ENCODE measurements at regions not wholly inside any gene's neighbourhood (a gene's known extent, or its start where the extent isn't known, plus 50 kb on each side); places are given as distances from the start of the nearest gene placed in this dataset.

DNA sequence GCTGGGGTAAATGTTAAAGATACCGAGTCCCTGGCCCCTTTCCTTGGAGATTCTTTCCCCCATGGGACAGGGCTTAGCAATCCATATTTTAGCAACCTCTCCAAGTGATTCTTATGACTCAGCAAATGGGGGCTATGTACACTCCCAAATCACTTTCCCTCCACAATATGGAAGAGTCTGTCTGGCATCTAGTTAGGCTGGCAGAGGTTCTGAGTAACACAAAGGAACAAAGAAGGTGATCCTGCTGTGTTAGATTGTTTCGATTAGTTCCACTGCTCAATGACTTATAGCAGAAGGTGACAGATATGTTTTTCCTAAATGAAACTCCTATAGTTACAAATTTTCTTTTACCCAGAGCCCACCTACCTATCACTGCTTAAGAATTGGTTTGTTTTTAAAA lies 154.0 kb upstream of the SYT13 start:
- TF ChIP-seq, protein P1, sequence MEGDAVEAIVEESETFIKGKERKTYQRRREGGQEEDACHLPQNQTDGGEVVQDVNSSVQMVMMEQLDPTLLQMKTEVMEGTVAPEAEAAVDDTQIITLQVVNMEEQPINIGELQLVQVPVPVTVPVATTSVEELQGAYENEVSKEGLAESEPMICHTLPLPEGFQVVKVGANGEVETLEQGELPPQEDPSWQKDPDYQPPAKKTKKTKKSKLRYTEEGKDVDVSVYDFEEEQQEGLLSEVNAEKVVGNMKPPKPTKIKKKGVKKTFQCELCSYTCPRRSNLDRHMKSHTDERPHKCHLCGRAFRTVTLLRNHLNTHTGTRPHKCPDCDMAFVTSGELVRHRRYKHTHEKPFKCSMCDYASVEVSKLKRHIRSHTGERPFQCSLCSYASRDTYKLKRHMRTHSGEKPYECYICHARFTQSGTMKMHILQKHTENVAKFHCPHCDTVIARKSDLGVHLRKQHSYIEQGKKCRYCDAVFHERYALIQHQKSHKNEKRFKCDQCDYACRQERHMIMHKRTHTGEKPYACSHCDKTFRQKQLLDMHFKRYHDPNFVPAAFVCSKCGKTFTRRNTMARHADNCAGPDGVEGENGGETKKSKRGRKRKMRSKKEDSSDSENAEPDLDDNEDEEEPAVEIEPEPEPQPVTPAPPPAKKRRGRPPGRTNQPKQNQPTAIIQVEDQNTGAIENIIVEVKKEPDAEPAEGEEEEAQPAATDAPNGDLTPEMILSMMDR (conservative IDR thresholded peaks at IDR 0.05; ENCODE audit: low read depth, low read length) = no peak
- no peak for DNase-seq (ENCODE audit: low read depth)

DNA sequence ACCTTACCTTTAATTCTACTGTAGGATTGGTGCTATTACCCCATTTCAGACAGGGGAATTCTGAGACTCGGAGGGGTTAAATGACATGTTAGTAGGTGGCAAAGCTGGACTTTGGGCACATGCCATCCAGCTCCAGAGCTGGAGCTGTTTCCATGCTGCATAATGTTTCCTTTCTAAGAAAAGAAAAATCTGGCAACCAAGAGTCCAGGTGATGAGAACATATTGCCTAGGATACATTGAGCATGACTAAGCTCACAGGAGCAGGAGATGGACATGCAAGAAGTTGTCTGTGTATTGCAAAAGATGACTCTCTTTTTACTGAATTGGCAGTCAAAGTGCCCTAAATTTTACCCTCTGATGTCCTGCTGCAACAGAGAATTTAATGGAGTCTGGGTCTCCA lies 150.8 kb upstream of the SYT13 start:
- no peak for DNase-seq (ENCODE audit: low read depth)
- TF ChIP-seq, protein P1 (conservative IDR thresholded peaks at IDR 0.05; ENCODE audit: low read depth, low read length) = no peak

More for the DNA sequence above, 154.0 kb upstream of the SYT13 start:
- no peak overlapping the region for H3K4me3 ChIP-seq (ENCODE audit: low read depth, low read length)

DNA sequence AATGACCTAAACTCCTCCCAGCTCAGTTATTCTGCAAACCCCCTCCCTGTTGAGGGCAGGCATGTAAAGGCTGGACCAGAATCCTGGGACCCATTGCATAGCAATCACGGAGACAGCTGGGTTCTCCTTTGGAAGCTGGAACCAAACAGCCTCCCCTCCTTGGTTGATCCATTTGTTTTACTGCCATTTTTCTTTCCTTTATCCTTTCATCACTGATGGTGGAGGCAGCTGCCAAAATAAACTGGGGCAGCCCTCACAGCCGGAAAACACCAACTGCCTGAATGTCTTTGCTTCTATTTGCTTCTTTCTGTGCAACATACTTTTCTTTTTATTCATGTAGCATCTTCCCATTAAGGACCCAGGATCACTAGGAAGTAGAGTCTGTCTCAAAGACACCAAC lies 150.0 kb upstream of the SYT13 start:
- DNase-seq (ENCODE audit: low read depth) = no peak
- no peak overlapping the region for H3K4me3 ChIP-seq (ENCODE audit: low read depth, low read length)
- TF ChIP-seq, protein P1 (conservative IDR thresholded peaks at IDR 0.05; ENCODE audit: low read depth, low read length) = no peak

More for the DNA sequence above, 150.8 kb upstream of the SYT13 start:
- H3K4me3 ChIP-seq (ENCODE audit: low read depth, low read length) = no peak overlapping the region

DNA sequence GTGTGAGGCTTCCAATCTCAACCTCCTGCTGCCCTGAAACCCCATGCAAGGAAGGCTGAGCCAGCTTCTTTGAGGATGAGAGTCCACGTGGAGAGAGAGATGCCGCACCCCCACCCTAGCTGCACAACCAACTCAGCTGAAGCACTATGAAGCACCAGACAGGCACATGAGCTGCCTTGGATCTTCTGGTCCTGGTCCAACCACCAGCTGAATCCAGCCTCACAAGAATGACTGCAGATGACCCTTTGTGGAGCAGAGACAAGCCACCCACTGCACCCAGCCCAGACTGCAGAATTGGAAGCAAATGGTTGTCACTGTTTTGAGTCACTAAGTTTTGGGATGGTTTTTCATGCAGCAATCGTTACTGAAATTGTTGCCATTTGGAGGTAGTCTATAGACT lies 149.6 kb upstream of the SYT13 start:
- H3K4me3 ChIP-seq (ENCODE audit: low read depth, low read length) = no peak overlapping the region
- DNase-seq (ENCODE audit: low read depth) = no peak
- TF ChIP-seq, protein P1 (conservative IDR thresholded peaks at IDR 0.05; ENCODE audit: low read depth, low read length) = no peak

DNA sequence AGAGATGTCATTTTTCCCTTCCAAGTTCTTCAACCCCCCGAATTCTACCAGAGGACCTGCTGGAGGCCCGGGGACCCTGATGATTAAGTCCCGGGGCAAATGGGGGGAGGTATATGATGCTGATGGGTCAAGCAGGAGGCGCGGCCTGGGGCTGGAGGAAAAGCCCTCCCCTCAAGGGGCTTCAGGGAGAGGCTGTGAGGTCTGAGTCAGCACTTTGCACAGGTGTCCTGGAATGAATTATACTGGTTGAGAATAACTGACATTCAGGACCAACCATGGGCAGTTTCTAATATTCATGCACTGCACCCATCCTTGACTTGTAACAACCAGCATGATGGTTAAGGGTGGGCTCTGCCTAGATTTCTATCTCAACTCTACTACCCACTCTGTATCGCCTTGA lies 146.8 kb upstream of the SYT13 start:
- no peak overlapping the region for H3K4me3 ChIP-seq (ENCODE audit: low read depth, low read length)
- TF ChIP-seq, protein P1 (conservative IDR thresholded peaks at IDR 0.05; ENCODE audit: low read depth, low read length) = no peak
- DNase-seq (ENCODE audit: low read depth) = no peak

DNA sequence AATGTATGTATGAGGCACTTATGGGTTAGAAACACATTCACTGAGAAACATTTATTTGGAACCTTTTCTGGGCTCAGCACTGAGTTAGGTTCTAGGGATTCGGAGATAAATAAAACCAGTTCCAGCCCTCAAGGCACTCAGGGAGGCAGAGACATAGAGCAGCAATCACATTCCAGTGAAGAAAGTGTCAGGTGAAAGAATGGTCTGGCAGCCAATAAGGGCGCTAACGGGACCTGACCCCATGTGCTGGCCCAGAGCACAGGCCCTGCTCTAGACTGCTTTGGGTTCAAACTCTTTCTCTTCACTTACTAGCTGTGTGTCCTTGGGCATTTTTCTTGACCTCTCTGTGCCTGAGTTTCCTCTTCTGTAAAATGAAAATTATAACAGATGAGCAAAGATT lies 146.0 kb upstream of the SYT13 start:
- no peak for DNase-seq (ENCODE audit: low read depth)
- TF ChIP-seq, protein P1 (conservative IDR thresholded peaks at IDR 0.05; ENCODE audit: low read depth, low read length) = no peak

More for the DNA sequence above, 146.0 kb upstream of the SYT13 start:
- no peak overlapping the region for H3K4me3 ChIP-seq (ENCODE audit: low read depth, low read length)
